ENCODE measurements at regions not wholly inside any gene's neighbourhood (a gene's known extent, or its start where the extent isn't known, plus 50 kb on each side); places are given as distances from the start of the nearest gene placed in this dataset.
A peak's percentile ranks its signal among the peaks of the same experiment; 100 is the strongest.

GRCh38 chr14:83529531-83529930 lies 1995.9 kb upstream of the SEL1L start:
- no peak overlapping the region for H3K4me3 ChIP-seq (ENCODE audit: low read length)
- no peaks in the 10 kb centered on the region for H3K9me3 ChIP-seq (ENCODE audit: control insufficient read depth, low read length)
- H3K4me1 ChIP-seq (ENCODE audit: control insufficient read depth, insufficient read depth, low read length): no peaks in the 10 kb centered on the region
- no peaks in the 10 kb centered on the region for H3K36me3 ChIP-seq (ENCODE audit: control insufficient read depth, insufficient read depth, low read length, severe bottlenecking)
- H3K9ac ChIP-seq (ENCODE audit: low read length): no peak overlapping the region
- no peaks in the 10 kb centered on the region for H3K27me3 ChIP-seq (replicated peaks; ENCODE audit: control insufficient read depth, insufficient read depth, low read length)
- no peak for DNase-seq (ENCODE audit: low read depth)

- Histone ChIP-seq H3K36me3 (ENCODE audit: control insufficient read depth, insufficient read depth, low read length, severe bottlenecking) (no peaks in the 10 kb centered on the region), H3K27me3 (replicated peaks; ENCODE audit: control insufficient read depth, insufficient read depth, low read length) (no peaks in the 10 kb centered on the region), H3K9ac (ENCODE audit: low read length) (no peak overlapping the region), H3K9me3 (ENCODE audit: control insufficient read depth, low read length) (no peaks in the 10 kb centered on the region), H3K4me1 (ENCODE audit: control insufficient read depth, insufficient read depth, low read length) (no peaks in the 10 kb centered on the region), H3K4me3 (ENCODE audit: low read length) (no peak overlapping the region)
- DNase-seq (ENCODE audit: low read depth): no peak
Observed at GRCh38 chr14:83533734-83534133, 1996.2 kb upstream of the FLRT2 start.

GRCh38 chr14:83534995-83535394 lies 1994.9 kb upstream of the FLRT2 start:
- H3K36me3 ChIP-seq (ENCODE audit: control insufficient read depth, insufficient read depth, low read length, severe bottlenecking): no peaks in the 10 kb centered on the region
- no peak overlapping the region for H3K9ac ChIP-seq (ENCODE audit: low read length)
- H3K4me3 ChIP-seq (ENCODE audit: low read length): no peak overlapping the region
- no peaks in the 10 kb centered on the region for H3K4me1 ChIP-seq (ENCODE audit: control insufficient read depth, insufficient read depth, low read length)
- DNase-seq (ENCODE audit: low read depth): no peak
- H3K9me3 ChIP-seq (ENCODE audit: control insufficient read depth, low read length): no peaks in the 10 kb centered on the region
- no peaks in the 10 kb centered on the region for H3K27me3 ChIP-seq (replicated peaks; ENCODE audit: control insufficient read depth, insufficient read depth, low read length)

- no peaks in the 10 kb centered on the region for H3K9me3 ChIP-seq (ENCODE audit: control insufficient read depth, low read length)
- no peak overlapping the region for H3K4me3 ChIP-seq (ENCODE audit: low read length)
- no peak for DNase-seq (ENCODE audit: low read depth)
- no peak overlapping the region for H3K9ac ChIP-seq (ENCODE audit: low read length)
- H3K4me1 ChIP-seq (ENCODE audit: control insufficient read depth, insufficient read depth, low read length): no peaks in the 10 kb centered on the region
- H3K27me3 ChIP-seq (replicated peaks; ENCODE audit: control insufficient read depth, insufficient read depth, low read length): no peaks in the 10 kb centered on the region
- no peaks in the 10 kb centered on the region for H3K36me3 ChIP-seq (ENCODE audit: control insufficient read depth, insufficient read depth, low read length, severe bottlenecking)
Observed at GRCh38 chr14:83535444-83535843, 1994.5 kb upstream of the FLRT2 start.

- H3K4me3 ChIP-seq (ENCODE audit: low read length): no peak overlapping the region
- H3K27me3 ChIP-seq (replicated peaks; ENCODE audit: control insufficient read depth, insufficient read depth, low read length): no peaks in the 10 kb centered on the region
- DNase-seq (ENCODE audit: low read depth): no peak
- H3K9ac ChIP-seq (ENCODE audit: low read length): no peak overlapping the region
- H3K9me3 ChIP-seq (ENCODE audit: control insufficient read depth, low read length): no peaks in the 10 kb centered on the region
- H3K36me3 ChIP-seq (ENCODE audit: control insufficient read depth, insufficient read depth, low read length, severe bottlenecking): no peaks in the 10 kb centered on the region
- no peaks in the 10 kb centered on the region for H3K4me1 ChIP-seq (ENCODE audit: control insufficient read depth, insufficient read depth, low read length)
Observed at GRCh38 chr14:83541147-83541546, 1988.8 kb upstream of the FLRT2 start.

- peak; percentile 58 for DNase-seq (ENCODE audit: low read depth)
- no peaks in the 10 kb centered on the region for H3K36me3 ChIP-seq (ENCODE audit: control insufficient read depth, insufficient read depth, low read length, severe bottlenecking)
- H3K9ac ChIP-seq (ENCODE audit: low read length): no peak overlapping the region
- peaks cover 5% of the 10 kb centered on the region for H3K4me1 ChIP-seq (ENCODE audit: control insufficient read depth, insufficient read depth, low read length)
- no peaks in the 10 kb centered on the region for H3K27me3 ChIP-seq (replicated peaks; ENCODE audit: control insufficient read depth, insufficient read depth, low read length)
- no peaks in the 10 kb centered on the region for H3K9me3 ChIP-seq (ENCODE audit: control insufficient read depth, low read length)
- no peak overlapping the region for H3K4me3 ChIP-seq (ENCODE audit: low read length)
Observed at GRCh38 chr14:83548061-83548839, 1981.7 kb upstream of the FLRT2 start.

- no peaks in the 10 kb centered on the region for H3K9me3 ChIP-seq (ENCODE audit: control insufficient read depth, low read length)
- H3K36me3 ChIP-seq (ENCODE audit: control insufficient read depth, insufficient read depth, low read length, severe bottlenecking): no peaks in the 10 kb centered on the region
- DNase-seq (ENCODE audit: low read depth): peak; percentile 24
- H3K27me3 ChIP-seq (replicated peaks; ENCODE audit: control insufficient read depth, insufficient read depth, low read length): no peaks in the 10 kb centered on the region
- H3K4me1 ChIP-seq (ENCODE audit: control insufficient read depth, insufficient read depth, low read length): no peaks in the 10 kb centered on the region
- H3K4me3 ChIP-seq (ENCODE audit: low read length): no peak overlapping the region
- H3K9ac ChIP-seq (ENCODE audit: low read length): no peak overlapping the region
Observed at GRCh38 chr14:83556065-83556464, 1973.9 kb upstream of the FLRT2 start.

GRCh38 chr14:83556746-83557453 lies 1973.0 kb upstream of the FLRT2 start:
- H3K27me3 ChIP-seq (replicated peaks; ENCODE audit: control insufficient read depth, insufficient read depth, low read length): no peaks in the 10 kb centered on the region
- H3K9ac ChIP-seq (ENCODE audit: low read length): no peak overlapping the region
- DNase-seq (ENCODE audit: low read depth): peak; percentile 66
- no peaks in the 10 kb centered on the region for H3K9me3 ChIP-seq (ENCODE audit: control insufficient read depth, low read length)
- H3K4me3 ChIP-seq (ENCODE audit: low read length): no peak overlapping the region
- H3K36me3 ChIP-seq (ENCODE audit: control insufficient read depth, insufficient read depth, low read length, severe bottlenecking): no peaks in the 10 kb centered on the region
- H3K4me1 ChIP-seq (ENCODE audit: control insufficient read depth, insufficient read depth, low read length): no peaks in the 10 kb centered on the region

- DNase-seq (ENCODE audit: low read depth): no peak
- H3K36me3 ChIP-seq (ENCODE audit: control insufficient read depth, insufficient read depth, low read length, severe bottlenecking): no peaks in the 10 kb centered on the region
- H3K4me3 ChIP-seq (ENCODE audit: low read length): no peak overlapping the region
- no peaks in the 10 kb centered on the region for H3K9me3 ChIP-seq (ENCODE audit: control insufficient read depth, low read length)
- no peak overlapping the region for H3K9ac ChIP-seq (ENCODE audit: low read length)
- no peaks in the 10 kb centered on the region for H3K27me3 ChIP-seq (replicated peaks; ENCODE audit: control insufficient read depth, insufficient read depth, low read length)
- H3K4me1 ChIP-seq (ENCODE audit: control insufficient read depth, insufficient read depth, low read length): no peaks in the 10 kb centered on the region
Observed at GRCh38 chr14:83558946-83559345, 1971.0 kb upstream of the FLRT2 start.

GRCh38 chr14:83559721-83560120 lies 1970.2 kb upstream of the FLRT2 start:
- Histone ChIP-seq H3K4me1 (ENCODE audit: control insufficient read depth, insufficient read depth, low read length) (no peaks in the 10 kb centered on the region), H3K36me3 (ENCODE audit: control insufficient read depth, insufficient read depth, low read length, severe bottlenecking) (no peaks in the 10 kb centered on the region), H3K4me3 (ENCODE audit: low read length) (no peak overlapping the region), H3K9ac (ENCODE audit: low read length) (no peak overlapping the region), H3K27me3 (replicated peaks; ENCODE audit: control insufficient read depth, insufficient read depth, low read length) (no peaks in the 10 kb centered on the region), H3K9me3 (ENCODE audit: control insufficient read depth, low read length) (no peaks in the 10 kb centered on the region)
- DNase-seq (ENCODE audit: low read depth): peak; percentile 81

- Histone ChIP-seq H3K36me3 (ENCODE audit: control insufficient read depth, insufficient read depth, low read length, severe bottlenecking) (no peaks in the 10 kb centered on the region), H3K27me3 (replicated peaks; ENCODE audit: control insufficient read depth, insufficient read depth, low read length) (no peaks in the 10 kb centered on the region), H3K4me3 (ENCODE audit: low read length) (no peak overlapping the region), H3K9me3 (ENCODE audit: control insufficient read depth, low read length) (peaks cover 5% of the 10 kb centered on the region), H3K9ac (ENCODE audit: low read length) (no peak overlapping the region), H3K4me1 (ENCODE audit: control insufficient read depth, insufficient read depth, low read length) (no peaks in the 10 kb centered on the region)
- no peak for DNase-seq (ENCODE audit: low read depth)
Observed at GRCh38 chr14:83561261-83561660, 1968.7 kb upstream of the FLRT2 start.

Measured in adipocyte (in vitro differentiated cells).